GM18520 (cell line): ENCODE measurements at regions not wholly inside any gene's neighbourhood (a gene's known extent, or its start where the extent isn't known, plus 50 kb on each side); places are given as distances from the start of the nearest gene placed in this dataset.
"Not testable (repeated sequence)": the region's sequence is repeated elsewhere in the genome, so short reads cannot be mapped to it uniquely, and the experiment has no call there.

ENCODE experiments used
- ATAC-seq: cut with Tn5 transposase; IDR thresholded peaks from one replicate; pipeline ENCODE4 v1.9.1; 2021; ENCODE audit not compliant: unreplicated experiment

GRCh38 chr5:92748072-92748676 lies 832.8 kb downstream of the NR2F1-AS1 start:
- no peak for ATAC-seq

- no peak for ATAC-seq
These were observed 839.1 kb downstream of the NR2F1-AS1 start for GRCh38 chr5:92741906-92742305.

DNA sequence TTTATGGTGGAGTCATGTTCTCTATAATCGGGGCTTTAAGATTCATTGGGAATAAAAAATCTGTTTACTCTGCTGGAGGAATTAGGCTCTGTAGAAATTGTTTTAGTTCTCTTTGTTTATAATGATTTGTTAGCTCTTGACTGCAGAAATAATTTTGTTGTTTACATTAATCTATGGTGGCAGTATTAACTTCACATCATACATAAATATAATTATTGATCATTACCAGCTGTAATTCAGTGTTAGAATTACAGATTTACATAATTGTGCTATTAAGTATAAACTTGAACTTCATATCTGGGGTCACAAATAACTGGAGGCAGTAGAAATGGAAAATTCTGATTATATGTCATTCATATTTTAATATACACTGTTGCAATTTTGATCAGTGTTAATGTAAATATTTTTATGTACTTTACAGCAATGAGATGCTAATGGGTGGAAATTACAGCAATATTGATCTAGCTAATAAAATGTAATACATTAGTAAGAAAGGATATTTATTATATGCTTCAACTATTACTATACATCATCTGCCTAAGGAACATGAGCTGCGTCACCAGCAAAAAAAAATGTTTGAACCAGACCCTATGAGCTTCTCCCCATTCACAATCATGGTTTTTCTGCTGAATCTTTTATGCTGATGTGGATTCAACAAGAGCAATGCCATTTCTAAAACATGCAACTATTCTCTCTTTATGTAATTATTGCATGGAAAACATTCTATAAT lies 846.6 kb downstream of the NR2F1-AS1 start:
- ATAC-seq, result no peak

DNA sequence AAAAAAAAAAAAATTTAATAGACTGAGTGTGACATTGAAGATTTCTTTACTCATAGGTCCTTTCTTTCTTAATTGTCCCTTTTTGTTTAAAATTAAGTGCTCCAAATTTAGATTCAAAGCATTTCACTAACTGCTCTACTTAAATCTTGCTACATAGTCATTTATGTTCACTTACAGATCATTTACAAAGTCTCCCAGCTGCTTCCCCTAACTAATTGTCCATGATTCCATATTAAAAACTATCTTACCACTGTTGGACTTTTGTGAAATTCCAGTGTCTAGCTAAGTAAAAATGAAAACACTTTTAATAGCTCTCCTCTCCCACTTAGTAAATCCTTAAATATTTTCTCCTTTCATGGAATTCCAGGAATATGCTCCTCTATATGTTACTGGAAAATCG lies 850.5 kb downstream of the NR2F1-AS1 start:
- no peak for ATAC-seq

DNA sequence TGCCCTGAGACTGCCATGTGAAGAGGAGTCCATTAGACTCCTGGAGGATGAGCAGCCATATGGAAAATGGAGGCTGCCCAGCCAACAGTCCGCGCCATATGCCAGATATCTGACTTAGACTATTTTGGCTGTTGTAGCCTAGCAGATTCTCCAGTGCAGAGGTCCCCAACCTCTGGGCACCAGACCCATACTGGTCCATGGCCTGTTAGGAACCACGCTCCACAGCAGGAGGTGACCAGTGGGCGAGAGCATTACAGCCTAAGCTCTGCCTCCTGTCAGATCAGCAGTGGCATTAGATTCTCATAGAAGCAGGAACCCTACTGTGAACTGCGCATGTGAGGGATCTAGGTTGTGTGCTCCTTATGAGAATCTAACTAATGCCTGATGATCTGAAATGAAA lies 851.9 kb downstream of the NR2F1-AS1 start:
- ATAC-seq, result no peak

DNA sequence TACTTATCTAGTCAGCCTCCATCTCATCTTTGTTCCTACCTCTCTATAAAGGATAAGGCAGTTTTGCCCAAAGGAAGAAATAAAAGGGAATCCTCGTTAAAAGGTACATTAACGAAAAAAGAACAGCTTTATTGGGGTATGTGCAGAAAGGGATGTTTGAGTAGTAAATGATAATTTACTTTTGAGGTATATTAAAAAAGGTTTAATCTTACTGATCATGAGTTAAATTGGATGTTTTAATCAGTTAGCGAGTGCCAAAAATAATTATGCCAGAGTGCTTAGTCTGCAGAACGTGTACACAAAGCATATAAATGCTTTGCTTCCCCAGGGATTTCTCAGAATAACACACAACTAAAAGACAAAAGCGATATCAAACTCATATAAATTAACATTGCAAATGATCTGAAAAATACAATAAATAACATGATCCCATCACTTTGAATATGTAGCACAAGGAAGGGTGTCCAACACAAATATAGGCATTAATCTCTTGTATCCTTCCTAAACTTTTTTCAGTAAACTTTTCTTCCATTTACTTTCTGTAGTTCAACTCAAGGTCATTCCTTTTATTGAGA lies 865.0 kb downstream of the NR2F1-AS1 start:
- no peak for ATAC-seq

- no peak for ATAC-seq
These were observed 867.2 kb downstream of the NR2F1-AS1 start for GRCh38 chr5:92713826-92714225.

DNA sequence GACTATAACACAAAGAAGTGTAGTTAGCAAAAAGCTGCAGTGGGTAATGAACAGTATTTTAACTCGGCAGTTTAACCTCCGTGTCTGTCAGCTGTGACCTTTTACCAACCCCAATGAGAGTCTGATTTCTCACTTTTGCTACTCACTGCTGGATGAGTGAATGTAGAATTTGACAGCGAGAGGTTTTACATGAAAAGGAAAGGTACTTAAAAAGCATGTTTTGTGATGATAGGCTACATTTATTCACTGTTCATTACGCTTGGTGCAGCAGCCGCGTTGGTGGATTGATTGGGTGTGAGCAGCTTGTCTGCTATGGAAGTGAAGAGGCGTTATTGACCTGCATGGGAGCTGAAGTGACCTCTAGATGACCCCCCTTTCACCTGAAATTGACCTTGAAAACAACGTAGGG lies 867.7 kb downstream of the NR2F1-AS1 start:
- no peak for ATAC-seq

DNA sequence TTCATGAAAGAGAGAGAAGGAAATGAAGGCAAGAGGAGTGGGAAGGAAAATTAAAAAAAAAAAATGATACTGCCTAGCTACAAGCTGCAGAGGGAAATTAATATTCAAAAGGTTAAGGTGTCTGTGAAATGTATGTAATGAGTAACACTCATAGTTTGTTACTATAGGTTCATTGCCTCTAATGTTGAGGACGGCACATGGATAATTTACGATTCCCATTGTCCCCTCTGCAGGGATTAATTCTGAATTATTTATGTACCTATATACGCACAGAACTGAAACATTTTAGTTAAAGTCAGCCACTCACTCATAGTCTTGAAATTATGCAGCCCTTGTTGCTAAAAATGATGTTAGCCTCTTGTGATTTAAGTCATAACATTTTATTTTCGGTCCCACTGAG lies 869.1 kb downstream of the NR2F1-AS1 start:
- ATAC-seq, result no peak

GRCh38 chr5:92704590-92704989 lies 876.4 kb downstream of the NR2F1-AS1 start:
- ATAC-seq, result no peak

- no peak for ATAC-seq
These were observed 877.0 kb downstream of the NR2F1-AS1 start for GRCh38 chr5:92703976-92704375.

GRCh38 chr5:92695123-92696003 lies 885.7 kb downstream of the NR2F1-AS1 start:
- ATAC-seq, result no peak

- ATAC-seq, result no peak
These were observed 887.0 kb downstream of the NR2F1-AS1 start for GRCh38 chr5:92694067-92694466.

GRCh38 chr5:92691955-92692354 lies 889.1 kb downstream of the NR2F1-AS1 start:
- ATAC-seq, result not testable (repeated sequence)

DNA sequence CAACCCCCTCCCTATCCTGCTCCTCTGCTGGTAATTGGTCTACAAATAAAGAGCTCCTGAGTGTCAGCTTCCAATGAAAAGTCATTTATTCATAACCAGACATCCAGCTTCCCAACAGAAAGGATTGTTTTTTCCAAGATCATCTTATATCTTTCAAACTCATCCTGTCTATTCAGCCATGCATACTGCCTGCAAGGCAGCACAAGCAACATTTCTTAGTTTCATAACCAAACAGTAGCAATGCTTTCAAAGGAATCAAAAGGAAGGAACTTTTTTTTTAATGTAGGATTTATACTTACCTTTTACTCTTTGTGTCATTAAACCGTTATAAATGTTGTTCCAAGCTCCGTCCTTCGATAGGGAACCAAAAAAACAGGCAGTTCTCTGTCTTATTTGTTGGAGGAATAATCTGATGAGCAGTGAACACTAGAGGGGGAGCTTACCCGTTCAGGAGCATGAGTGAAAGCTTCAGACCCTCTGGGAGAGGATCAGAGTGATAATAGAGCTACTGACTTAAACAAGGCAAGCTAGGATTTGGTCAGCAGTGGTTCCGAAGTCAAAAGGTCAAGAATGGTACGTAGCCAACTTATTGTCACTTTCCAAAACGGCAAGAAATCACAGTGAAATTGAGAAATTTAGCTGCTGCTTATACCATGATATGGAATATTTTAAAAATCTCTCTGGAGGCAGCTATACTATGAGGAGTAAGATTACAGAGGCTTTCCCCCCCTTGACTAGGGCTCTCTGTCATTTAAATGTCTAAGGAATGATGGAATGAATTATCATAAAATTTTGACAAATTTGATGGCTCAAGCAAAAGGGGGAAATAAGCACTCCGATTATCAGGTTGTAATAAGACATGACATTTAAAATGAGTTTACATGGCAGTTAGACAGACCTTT lies 892.9 kb downstream of the NR2F1-AS1 start:
- no peak for ATAC-seq

GRCh38 chr5:92678640-92679039 lies 902.4 kb downstream of the NR2F1-AS1 start:
- no peak for ATAC-seq

DNA sequence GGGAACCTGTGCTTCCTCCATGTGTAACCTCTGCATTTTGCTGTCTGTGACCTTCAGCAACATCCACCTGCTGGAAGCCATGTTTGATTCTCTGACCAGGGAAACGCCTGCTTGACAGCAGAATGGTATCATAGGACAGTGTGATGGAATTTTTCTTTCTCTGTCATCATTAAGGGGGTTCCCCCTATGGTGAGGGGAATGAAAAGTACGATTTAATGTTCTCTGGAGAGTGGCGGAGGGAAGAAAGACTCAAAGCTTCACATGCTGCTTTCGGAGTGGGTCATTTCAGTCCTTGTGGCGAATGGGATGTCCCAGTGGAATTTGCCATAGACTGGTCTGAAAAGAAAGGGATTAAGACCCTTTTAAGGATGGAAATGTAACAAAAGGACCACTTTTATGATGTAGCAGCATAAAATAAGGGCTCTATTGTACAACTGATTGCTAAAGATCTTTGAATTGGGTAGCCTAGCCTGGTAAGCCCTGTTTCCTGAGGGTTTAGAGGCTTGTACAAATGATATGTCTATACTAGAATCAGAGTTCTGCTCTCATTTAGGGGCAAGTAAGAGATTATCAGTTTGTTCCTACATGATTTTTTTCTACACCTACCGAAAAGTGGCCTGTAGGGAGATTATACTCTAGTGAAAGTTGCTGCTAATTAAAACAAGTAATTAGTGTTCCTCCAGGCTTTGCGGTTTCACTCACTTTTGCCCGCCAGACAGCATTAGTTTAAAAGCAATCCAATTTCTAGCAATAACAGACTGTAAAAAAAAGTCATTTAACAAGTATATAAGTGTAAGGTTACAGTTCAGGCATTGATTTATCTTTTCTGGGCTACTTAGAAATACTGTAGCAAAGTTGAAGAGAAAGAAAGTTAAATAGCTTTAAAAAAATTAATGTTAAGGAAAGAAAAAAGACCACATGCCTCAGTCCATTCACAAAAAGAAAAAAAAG lies 904.5 kb downstream of the NR2F1-AS1 start:
- no peak for ATAC-seq

DNA sequence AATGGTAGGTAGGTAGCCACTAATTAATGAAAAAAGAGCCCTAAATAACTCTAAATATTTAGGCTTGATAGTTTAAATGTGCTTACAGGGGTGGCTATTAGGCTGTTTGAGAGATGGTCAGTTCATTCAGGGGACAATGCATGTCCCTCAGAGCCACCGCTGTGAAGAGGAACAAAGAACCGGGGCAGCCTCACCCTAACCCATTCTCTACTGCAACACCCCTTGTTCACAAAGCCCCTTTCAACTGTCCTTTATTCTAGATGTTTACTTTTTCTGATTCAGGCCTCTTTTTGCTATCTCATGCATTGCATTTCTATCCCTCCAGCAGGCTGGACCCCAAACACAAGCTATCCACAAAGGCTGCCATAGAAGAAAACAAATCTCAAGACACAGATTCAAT lies 906.7 kb downstream of the NR2F1-AS1 start:
- no peak for ATAC-seq

- ATAC-seq, result no peak
These were observed 915.5 kb downstream of the NR2F1-AS1 start for GRCh38 chr5:92665506-92665905.
